Tibial artery (tissue), 4 donors: ENCODE measurements at regions not wholly inside any gene's neighbourhood (a gene's known extent, or its start where the extent isn't known, plus 50 kb on each side); places are given as distances from the start of the nearest gene placed in this dataset.

Experiments used
- DNase-seq, 2 donors: peaks; one replicate each; pipeline ENCODE4 v3.0.0-alpha.2; 2019
- H3K27ac ChIP-seq, 2 donors: fragments of 200-600 bp; sonication (generic) in 1 of 2; 1 replicate in 1 of 2; 2 replicates in 1 of 2; pipeline ENCODE4 v1.5.1; 2018 to 2019; ENCODE audit warnings: mild to moderate bottlenecking in 1 of 2
- H3K27me3 ChIP-seq, 2 donors: fragments of 200-600 bp; sonication (generic) in 1 of 2; one replicate each; pipeline versions ENCODE4 v1.5.1 to v1.6.0; 2016 to 2019
- H3K36me3 ChIP-seq, 3 donors: fragments of 200-600 bp; sonication (generic) in 2 of 3; one replicate each; pipeline ENCODE4 v1.5.1; 2016 to 2019; ENCODE audit warnings: mild to moderate bottlenecking in 2 of 3
- H3K4me1 ChIP-seq, 4 donors: fragments of 200-600 bp; sonication (generic) in 2 of 4; 1 replicate in 3 of 4; 2 replicates in 1 of 4; pipeline ENCODE4 v1.5.1; 2016 to 2019
- H3K4me3 ChIP-seq, 2 donors: fragments of 200-600 bp; sonication (generic) in 1 of 2; 1 replicate in 1 of 2; 2 replicates in 1 of 2; pipeline ENCODE4 v1.5.1; 2018 to 2019; ENCODE audit warnings: mild to moderate bottlenecking in 2 of 2
- H3K9me3 ChIP-seq, 3 donors: fragments of 200-600 bp; sonication (generic) in 1 of 3; one replicate each; pipeline ENCODE4 v1.5.1; 2016 to 2019
- CTCF ChIP-seq, 2 experiments: fragments of 200-600 bp in 1 of 2; fragments of 450-650 bp in 1 of 2; IDR thresholded peaks; one replicate each; pipeline ENCODE4 v1.5.1; 2017 to 2019; ENCODE audit warnings: antibody characterized with exemption in 2 of 2, mild to moderate bottlenecking in 1 of 2, moderate library complexity in 1 of 2
- intact Hi-C: fragments of 100-400 bp; cut with DNase I; formaldehyde crosslinking; loops from one replicate; pipeline ENCODE4 v1.15.0; 2023; ENCODE audit warnings: low total_unique reads

- Histone ChIP-seq H3K9me3 (no peaks in the 10 kb centered on the region), H3K27me3 (peaks cover 0 to 7% of the 10 kb centered on the region in 2 donors), H3K4me1 (peaks cover 0 to 6% (median 4%) of the 10 kb centered on the region in 4 donors), H3K4me3 (no peak overlapping the region), H3K36me3 (no peaks in the 10 kb centered on the region), H3K27ac (no peak overlapping the region)
- intact Hi-C loops: no loop called here
- no peak for DNase-seq
- no peak for TF ChIP-seq CTCF (IDR thresholded peaks at IDR 0.05)
These were observed 330.1 kb upstream of the MGMT start for GRCh38 chr10:129136951-129137350.

- H3K4me3 ChIP-seq: no peak overlapping the region
- peaks cover 0 to 7% of the 10 kb centered on the region in 2 donors for H3K27me3 ChIP-seq
- TF ChIP-seq CTCF (IDR thresholded peaks at IDR 0.05): no peak
- no peaks in the 10 kb centered on the region for H3K36me3 ChIP-seq
- H3K9me3 ChIP-seq: no peaks in the 10 kb centered on the region
- H3K4me1 ChIP-seq: no peaks in the 10 kb centered on the region
- H3K27ac ChIP-seq: no peak overlapping the region
- peak in 1 of 2 donors; percentile 43 for DNase-seq
- intact Hi-C loops: no loop called here
These were observed 325.8 kb upstream of the MGMT start for GRCh38 chr10:129140921-129141885.

- no peaks in the 10 kb centered on the region for H3K36me3 ChIP-seq
- no peak overlapping the region for H3K27ac ChIP-seq
- H3K4me1 ChIP-seq: no peaks in the 10 kb centered on the region
- intact Hi-C loops: no loop called here
- no peak overlapping the region for H3K4me3 ChIP-seq
- H3K9me3 ChIP-seq: no peaks in the 10 kb centered on the region
- no peak for TF ChIP-seq CTCF (IDR thresholded peaks at IDR 0.05)
- no peak for DNase-seq
- H3K27me3 ChIP-seq: peaks cover 0 to 2% of the 10 kb centered on the region in 2 donors
These were observed 315.8 kb upstream of the MGMT start for GRCh38 chr10:129151281-129151680.

GRCh38 chr10:129156406-129156805 is 310.6 kb upstream of the MGMT start:
- intact Hi-C loops: no loop called here
- Histone ChIP-seq H3K36me3 (no peaks in the 10 kb centered on the region), H3K9me3 (peaks cover 0 to 12% (median 0%) of the 10 kb centered on the region in 3 donors), H3K27me3 (no peaks in the 10 kb centered on the region), H3K27ac (no peak overlapping the region), H3K4me3 (no peak overlapping the region), H3K4me1 (no peaks in the 10 kb centered on the region)
- no peak for DNase-seq
- TF ChIP-seq CTCF (IDR thresholded peaks at IDR 0.05): no peak

GRCh38 chr10:129157185-129157584 is 309.9 kb upstream of the MGMT start:
- no peak for DNase-seq
- Histone ChIP-seq H3K27me3 (no peaks in the 10 kb centered on the region), H3K27ac (no peak overlapping the region), H3K4me3 (no peak overlapping the region), H3K36me3 (no peaks in the 10 kb centered on the region), H3K4me1 (no peaks in the 10 kb centered on the region), H3K9me3 (peaks cover 0 to 16% (median 0%) of the 10 kb centered on the region in 3 donors)
- no peak for TF ChIP-seq CTCF (IDR thresholded peaks at IDR 0.05)
- intact Hi-C loops: no loop called here
